ENCODE measurements at regions not wholly inside any gene's neighbourhood (a gene's known extent, or its start where the extent isn't known, plus 50 kb on each side); places are given as distances from the start of the nearest gene placed in this dataset.

GRCh38 chr18:45127405-45127804 lies 446.7 kb downstream of the SETBP1 start:
- TF ChIP-seq CTCF (IDR thresholded peaks at IDR 0.05): no peak
- TF ChIP-seq EZH2 (IDR thresholded peaks at IDR 0.05; ENCODE audit: borderline replicate concordance, insufficient read depth, low read depth, low read length, poor library complexity, severe bottlenecking): no peak
